ENCODE measurements at regions not wholly inside any gene's neighbourhood (a gene's known extent, or its start where the extent isn't known, plus 50 kb on each side); places are given as distances from the start of the nearest gene placed in this dataset.

DNA sequence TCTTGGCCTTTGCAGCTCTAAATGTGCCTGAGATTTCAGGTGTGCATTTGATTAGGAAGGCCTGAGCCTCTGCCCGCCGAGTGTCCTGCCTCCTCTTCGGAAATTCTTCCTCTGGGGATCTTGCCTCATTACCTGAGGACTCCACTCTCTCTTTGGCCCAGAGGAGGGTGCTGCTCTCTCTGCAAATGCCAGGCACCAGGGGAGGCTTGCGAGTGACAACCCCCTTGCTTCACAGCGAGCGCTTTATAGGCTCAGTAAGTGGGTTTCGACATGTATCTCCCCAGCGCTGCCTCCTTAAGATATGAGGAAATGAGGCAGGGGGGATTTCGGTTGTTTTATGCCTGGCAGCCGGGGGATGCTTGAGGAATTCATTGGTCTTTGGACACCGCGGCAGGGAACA is 423.9 kb downstream of the GLRX3 start:
- H2AK5ac ChIP-seq (ENCODE audit: low read depth, low read length): no peak overlapping the region
- no peaks in the 10 kb centered on the region for H3K36me3 ChIP-seq (ENCODE audit: control insufficient read depth, insufficient read depth, low read length)
- H2BK5ac ChIP-seq (ENCODE audit: low read depth, low read length, poor library complexity, severe bottlenecking): no peak overlapping the region
- H3K27me3 ChIP-seq (ENCODE audit: control insufficient read depth, insufficient read depth, low read length): no peaks in the 10 kb centered on the region
- H3K79me1 ChIP-seq (ENCODE audit: low read depth in 1 of 2, low read length in 2 of 2): no peaks in the 10 kb centered on the region
- no peaks in the 10 kb centered on the region for H3K9me1 ChIP-seq (ENCODE audit: insufficient read depth, low read length)
- TF ChIP-seq MAFK (IDR thresholded peaks at IDR 0.05; ENCODE audit: low read depth, low read length): no peak
- no peak for TF ChIP-seq FOS (IDR thresholded peaks at IDR 0.05; ENCODE audit: low read depth, low read length)
- TF ChIP-seq CEBPB (IDR thresholded peaks at IDR 0.05; ENCODE audit: low read depth, low read length): no peak
- TF ChIP-seq SMC3 (IDR thresholded peaks at IDR 0.05; ENCODE audit: low read depth, low read length): no peak
- TF ChIP-seq USF2 (IDR thresholded peaks at IDR 0.05; ENCODE audit: low read depth, low read length): no peak
- no peak for TF ChIP-seq RFX5 (IDR thresholded peaks at IDR 0.05; ENCODE audit: low read depth, low read length)
- no peak for TF ChIP-seq MAZ (IDR thresholded peaks at IDR 0.05; ENCODE audit: borderline replicate concordance, low read depth, low read length)
- TF ChIP-seq RCOR1 (IDR thresholded peaks at IDR 0.05; ENCODE audit: insufficient replicate concordance, low read length): no peak
- TF ChIP-seq NFE2L2 (IDR thresholded peaks at IDR 0.05; ENCODE audit: low read depth, low read length): no peak
- TF ChIP-seq BHLHE40 (IDR thresholded peaks at IDR 0.05; ENCODE audit: low read depth, low read length): no peak
- no peak overlapping the region for H3K4me3 ChIP-seq (ENCODE audit: insufficient read depth, low read depth, low read length)
- H2AK9ac ChIP-seq (replicated peaks; ENCODE audit: low read depth, low read length, poor library complexity): no peak overlapping the region
- H3K9ac ChIP-seq (ENCODE audit: low read depth, low read length): no peak overlapping the region
- no peak overlapping the region for H2BK15ac ChIP-seq (ENCODE audit: low read depth, low read length)
- no peaks in the 10 kb centered on the region for H4K20me1 ChIP-seq (ENCODE audit: insufficient read depth, low read length)
- H2BK20ac ChIP-seq (ENCODE audit: low read depth, low read length): no peak overlapping the region
- peaks cover 51% of the 10 kb centered on the region for H3K9me3 ChIP-seq (ENCODE audit: control insufficient read depth, insufficient read depth, low read length)
- H4K5ac ChIP-seq (ENCODE audit: low read depth, low read length): no peak overlapping the region
- no peak overlapping the region for H3K56ac ChIP-seq (ENCODE audit: extremely low read depth, insufficient read depth, low read length)
- no peak overlapping the region for H3K23ac ChIP-seq (ENCODE audit: low read depth, low read length)
- H4K8ac ChIP-seq (ENCODE audit: low read depth in 2 of 2, low read length in 2 of 2): no peak overlapping the region
- no peak overlapping the region for H3K27ac ChIP-seq (ENCODE audit: insufficient read depth, low read length)
- WGBS, 2 experiments (ENCODE audit: extremely low coverage in 2 of 2, insufficient read length in 1 of 2): 70% methylated on average over 2 of the region's 12 CpGs; no CpG with 5 or more reads in 1 of the 2 experiments
- no peaks in the 10 kb centered on the region for H3K4me1 ChIP-seq (ENCODE audit: control insufficient read depth, insufficient read depth, low read length)
- no peak overlapping the region for H3K14ac ChIP-seq (replicated peaks; ENCODE audit: low read depth, low read length)
- H2BK120ac ChIP-seq (ENCODE audit: low read depth, low read length): no peak overlapping the region
- ATAC-seq (ENCODE audit: low read depth) (no peak), DNase-seq (no peak)
- ChIA-PET CTCF (no interaction called here), POLR2A (ENCODE audit: unreplicated experiment) (no interaction called here)
- no peak overlapping the region for H3K4ac ChIP-seq (ENCODE audit: low read depth, low read length)
- H4K91ac ChIP-seq (ENCODE audit: insufficient read depth, low read depth, low read length): no peak overlapping the region
- in situ Hi-C loops (cut with MboI; ENCODE audit: low sequenced_read_pairs) (no loop called here), dilution Hi-C loops (cut with HindIII; ENCODE audit: low sequenced_read_pairs, unreplicated experiment) (no loop called here), intact Hi-C loops (cut with micrococcal nuclease) (no loop called here)
- H3K4me2 ChIP-seq (ENCODE audit: low read depth, low read length): no peak overlapping the region
- BruUV-seq (replicated peaks): no TSS peak
- no peak overlapping the region for H3K18ac ChIP-seq (ENCODE audit: low read depth, low read length)
- H2AFZ ChIP-seq (replicated peaks; ENCODE audit: low read length, poor library complexity): no peak overlapping the region
